22Rv1 (cell line): ENCODE measurements at regions not wholly inside any gene's neighbourhood (a gene's known extent, or its start where the extent isn't known, plus 50 kb on each side); places are given as distances from the start of the nearest gene placed in this dataset.

Experiments
- CTCF ChIP-seq: fragments of 450-650 bp; IDR thresholded peaks from 2 replicates; pipeline ENCODE4 v1.5.1; 2017; ENCODE audit warnings: mild to moderate bottlenecking
- ZFX ChIP-seq: fragments of 450-650 bp; IDR thresholded peaks from 2 replicates; pipeline ENCODE4 v1.6.1; 2017; ENCODE audit warnings: antibody characterized with exemption, borderline replicate concordance

DNA sequence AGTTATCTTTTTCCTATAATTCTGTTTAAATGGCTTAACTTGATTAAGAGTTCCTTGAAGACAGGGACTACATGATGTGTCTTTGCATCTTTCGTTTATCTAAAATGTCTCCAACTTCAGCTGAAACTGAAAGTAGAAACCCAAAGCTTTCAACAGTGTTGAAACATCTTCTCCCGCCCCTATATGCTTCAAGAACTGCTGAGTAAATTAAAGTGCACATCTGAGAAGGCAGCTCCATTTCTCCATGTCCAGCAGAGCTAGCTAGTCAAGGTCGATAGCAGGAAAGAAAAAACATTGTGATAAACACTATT lies 185.7 kb upstream of the TBL1X start:
- TF ChIP-seq CTCF (no peak), ZFX (no peak)
